ENCODE measurements at regions not wholly inside any gene's neighbourhood (a gene's known extent, or its start where the extent isn't known, plus 50 kb on each side); places are given as distances from the start of the nearest gene placed in this dataset.

GRCh38 chr15:47640079-47640478, 77.2 kb upstream of the SEMA6D start:
- POLR2A ChIA-PET: no interaction called here
- BruUV-seq (replicated peaks): no TSS peak

GRCh38 chr15:47640901-47641300, 76.4 kb upstream of the SEMA6D start:
- no peak overlapping the region for H2AFZ ChIP-seq (ENCODE audit: low read depth, low read length, poor library complexity, severe bottlenecking)
- H3K4me2 ChIP-seq (ENCODE audit: low read length): no peak overlapping the region
- CTCF ChIA-PET: no interaction called here
- no peak for TF ChIP-seq ZFX (IDR thresholded peaks at IDR 0.05)
- TF ChIP-seq CTCF (IDR thresholded peaks at IDR 0.05 in 2 of 3, conservative IDR thresholded peaks at IDR 0.05 in 1 of 3; ENCODE audit: borderline replicate concordance in 1 of 3, insufficient read depth in 1 of 3, low read depth in 2 of 3, low read length in 2 of 3): no peak
- TF ChIP-seq ATF3 (IDR thresholded peaks at IDR 0.05): no peak
- RAD21 ChIA-PET (ENCODE audit: low non-redundant PET in 1 of 2, low total read pairs in 2 of 2, uncharacterized antibody in 2 of 2, unreplicated experiment in 2 of 2): no interaction called here
- no peak overlapping the region for H3K9ac ChIP-seq (ENCODE audit: low read length)
- no peaks in the 10 kb centered on the region for H3K27me3 ChIP-seq (ENCODE audit: insufficient read depth, low read length)
- no peak for DNase-seq (ENCODE audit: low read depth, low spot score)
- no peak overlapping the region for H3K27ac ChIP-seq (ENCODE audit: low read depth, low read length)
- no peak for ATAC-seq
- no peaks in the 10 kb centered on the region for H3K9me2 ChIP-seq (ENCODE audit: insufficient read depth)
- H3K9me3 ChIP-seq (ENCODE audit: control insufficient read depth in 1 of 2, insufficient read depth in 1 of 2, low read depth in 1 of 2, low read length in 2 of 2): peaks cover 5 to 35% of the 10 kb centered on the region in 2 experiments; a peak in 2 of 4 replicates
- POLR2A ChIA-PET: no interaction called here
- H3K4me3 ChIP-seq (replicated peaks in 1 of 2; ENCODE audit: low read depth in 1 of 2, low read length in 2 of 2): no peak overlapping the region
- H3K79me2 ChIP-seq (ENCODE audit: insufficient read depth, low read length): no peaks in the 10 kb centered on the region
- intact Hi-C loops (cut with micrococcal nuclease): loop anchor here (10.0 kb wide), 1 partner anchor 496 kb away; no protein-coding TSS in a partner anchor
- H4K20me1 ChIP-seq (ENCODE audit: insufficient read depth): no peaks in the 10 kb centered on the region
- H3K36me3 ChIP-seq (ENCODE audit: control insufficient read depth in 1 of 2, insufficient read depth in 2 of 2, low read length in 2 of 2): no peaks in the 10 kb centered on the region
- no TSS peak for BruUV-seq (replicated peaks)
- no peaks in the 10 kb centered on the region for H3K4me1 ChIP-seq (ENCODE audit: control insufficient read depth in 1 of 2, insufficient read depth in 2 of 2, low read length in 2 of 2)

More at GRCh38 chr15:47640079-47640478, 77.2 kb upstream of the SEMA6D start:
- no peak overlapping the region for H3K27ac ChIP-seq (ENCODE audit: low read depth, low read length)
- H3K9ac ChIP-seq (ENCODE audit: low read length): no peak overlapping the region
- intact Hi-C loops (cut with micrococcal nuclease): loop anchor here (10.0 kb wide), 1 partner anchor 495 kb away; no protein-coding TSS in a partner anchor
- H3K4me1 ChIP-seq (ENCODE audit: control insufficient read depth in 1 of 2, insufficient read depth in 2 of 2, low read length in 2 of 2): no peaks in the 10 kb centered on the region
- H3K4me3 ChIP-seq (replicated peaks in 1 of 2; ENCODE audit: low read depth in 1 of 2, low read length in 2 of 2): no peak overlapping the region
- RAD21 ChIA-PET (ENCODE audit: low non-redundant PET in 1 of 2, low total read pairs in 2 of 2, uncharacterized antibody in 2 of 2, unreplicated experiment in 2 of 2): no interaction called here
- no peak overlapping the region for H2AFZ ChIP-seq (ENCODE audit: low read depth, low read length, poor library complexity, severe bottlenecking)
- no peak for DNase-seq (ENCODE audit: low read depth, low spot score)
- H3K27me3 ChIP-seq (ENCODE audit: insufficient read depth, low read length): no peaks in the 10 kb centered on the region
- H3K9me3 ChIP-seq (ENCODE audit: control insufficient read depth in 1 of 2, insufficient read depth in 1 of 2, low read depth in 1 of 2, low read length in 2 of 2): peaks cover 10 to 33% of the 10 kb centered on the region in 2 experiments; a peak in 2 of 4 replicates
- ATAC-seq: no peak
- TF ChIP-seq POLR2AphosphoS5 (IDR thresholded peaks at IDR 0.05; ENCODE audit: low read depth, low read length): no peak
- TF ChIP-seq EZH2 (IDR thresholded peaks at IDR 0.05): no peak
- no peak for TF ChIP-seq FOSL1 (IDR thresholded peaks at IDR 0.05; ENCODE audit: low read depth)
- no peak for TF ChIP-seq ELF1 (IDR thresholded peaks at IDR 0.05; ENCODE audit: borderline replicate concordance, low read depth)
- no peak for TF ChIP-seq RAD21 (IDR thresholded peaks at IDR 0.05; ENCODE audit: low read depth)
- H3K79me2 ChIP-seq (ENCODE audit: insufficient read depth, low read length): no peaks in the 10 kb centered on the region
- no peaks in the 10 kb centered on the region for H4K20me1 ChIP-seq (ENCODE audit: insufficient read depth)
- CTCF ChIA-PET: no interaction called here
- H3K4me2 ChIP-seq (ENCODE audit: low read length): no peak overlapping the region
- no peaks in the 10 kb centered on the region for H3K36me3 ChIP-seq (ENCODE audit: control insufficient read depth in 1 of 2, insufficient read depth in 2 of 2, low read length in 2 of 2)
- H3K9me2 ChIP-seq (ENCODE audit: insufficient read depth): no peaks in the 10 kb centered on the region

Data from HCT116 (cell line).